Amygdala (tissue), 56 donors: ENCODE measurements at regions not wholly inside any gene's neighbourhood (a gene's known extent, or its start where the extent isn't known, plus 50 kb on each side); places are given as distances from the start of the nearest gene placed in this dataset.

Experiments
- DNase-seq, 56 donors: peaks; one replicate each; lab custom pipeline; 2025; lab: John Stamatoyannopoulos, UW

DNA sequence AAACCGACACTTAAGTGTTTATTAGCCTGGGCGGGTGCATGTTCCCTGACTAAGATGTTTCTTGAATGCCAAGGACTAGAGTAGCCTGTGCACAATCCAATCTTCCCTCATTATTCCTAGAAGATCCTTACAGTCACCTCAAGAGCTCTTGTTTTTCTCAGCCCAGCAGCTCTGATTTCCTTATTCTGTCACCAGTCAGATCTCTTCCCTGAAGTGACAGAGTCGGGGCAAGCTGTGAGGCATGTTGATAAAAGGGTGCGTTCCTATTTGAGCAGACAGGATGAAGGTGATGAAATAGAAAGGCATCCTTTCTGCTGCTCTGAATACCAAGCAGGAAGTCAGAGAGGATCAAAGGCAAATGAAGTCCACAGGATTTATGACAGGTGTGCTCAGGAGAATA lies 125.6 kb upstream of the MCTP2 start:
- DNase-seq, result no peak

DNA sequence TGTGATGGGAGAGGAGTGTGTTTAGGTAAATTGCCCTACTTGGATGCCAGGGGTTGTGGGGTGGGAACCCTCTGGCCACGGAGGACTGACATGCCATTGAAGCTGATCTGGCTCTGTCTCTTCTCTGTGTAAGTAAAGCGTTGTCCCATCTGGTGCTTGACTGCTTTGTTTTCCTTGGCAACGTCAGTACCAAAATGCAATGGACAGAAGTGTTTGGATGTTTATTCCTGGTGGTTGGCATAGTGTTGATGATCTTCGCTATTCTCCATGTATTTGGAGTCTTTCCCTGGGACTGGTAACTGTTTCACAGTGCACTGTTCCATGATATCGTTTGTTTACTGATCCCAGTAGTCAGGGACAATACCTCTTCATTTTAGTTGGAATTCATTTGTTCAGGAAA lies 130.5 kb upstream of the MCTP2 start:
- no peak for DNase-seq

DNA sequence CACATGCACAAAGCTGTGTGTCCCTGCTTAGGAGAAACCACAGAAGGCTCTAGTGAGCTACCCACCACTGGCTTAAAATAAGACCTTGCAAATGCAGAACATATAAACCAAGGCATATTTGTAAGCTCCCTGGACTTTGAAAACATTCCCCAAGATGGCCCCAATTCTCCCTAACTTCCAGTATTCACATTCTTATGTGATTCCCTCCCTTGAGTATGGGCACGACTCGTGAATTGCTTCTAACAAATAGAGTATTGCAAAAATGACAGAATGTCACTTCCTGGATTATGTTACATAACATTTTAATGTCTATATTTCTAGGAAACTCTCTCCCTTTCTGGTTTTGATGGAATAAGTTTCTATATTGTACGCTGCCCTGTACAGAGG lies 131.8 kb upstream of the MCTP2 start:
- no peak for DNase-seq

DNA sequence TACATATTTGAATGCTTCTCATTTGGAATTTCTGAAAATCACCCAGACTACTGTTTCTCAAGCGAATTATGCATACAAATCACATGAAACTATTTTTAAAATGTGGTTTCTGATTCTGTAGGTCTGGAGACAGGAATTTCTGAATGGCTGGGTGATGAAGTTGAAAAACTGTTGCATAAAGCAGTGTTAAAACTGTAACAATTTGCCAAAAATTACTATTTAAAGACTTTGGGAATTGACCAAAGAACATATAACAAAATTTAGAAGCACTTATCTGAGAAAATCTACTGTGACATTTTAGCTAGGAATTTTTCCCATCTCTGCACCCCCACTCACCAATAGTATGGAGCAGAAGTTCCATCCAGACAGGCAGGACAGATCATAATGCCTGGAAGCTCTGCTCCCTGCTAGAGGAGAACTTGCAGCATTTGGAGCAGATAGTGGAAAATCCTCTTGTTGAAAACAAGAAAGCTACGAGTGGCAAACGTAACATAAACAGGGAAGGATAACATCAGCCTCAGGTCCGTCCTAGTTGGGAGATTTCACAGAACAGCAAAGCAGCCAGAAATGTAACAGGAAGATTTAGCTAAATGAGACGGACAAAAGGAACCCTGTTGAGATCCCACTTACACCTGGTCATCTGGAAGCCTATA lies 132.3 kb upstream of the MCTP2 start:
- DNase-seq, result no peak

DNA sequence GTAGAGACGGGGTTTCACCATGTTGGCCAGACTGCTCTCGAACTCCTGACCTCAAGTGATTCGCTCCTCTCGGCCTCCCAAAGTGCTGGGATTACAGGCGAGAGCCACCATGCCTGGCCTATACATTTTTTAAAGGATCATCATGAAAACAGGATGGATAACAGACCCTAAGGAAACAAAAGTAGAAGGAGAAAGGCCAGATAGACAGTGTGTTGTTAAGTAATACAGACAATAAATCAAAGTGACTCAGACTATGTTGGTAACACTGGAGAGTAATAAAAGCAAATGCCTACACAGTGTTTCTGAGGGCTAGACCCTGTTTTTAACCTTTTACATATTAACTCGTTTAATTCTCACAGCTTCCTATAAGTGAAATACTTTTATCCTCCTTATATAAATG lies 133.8 kb upstream of the MCTP2 start:
- no peak for DNase-seq

DNA sequence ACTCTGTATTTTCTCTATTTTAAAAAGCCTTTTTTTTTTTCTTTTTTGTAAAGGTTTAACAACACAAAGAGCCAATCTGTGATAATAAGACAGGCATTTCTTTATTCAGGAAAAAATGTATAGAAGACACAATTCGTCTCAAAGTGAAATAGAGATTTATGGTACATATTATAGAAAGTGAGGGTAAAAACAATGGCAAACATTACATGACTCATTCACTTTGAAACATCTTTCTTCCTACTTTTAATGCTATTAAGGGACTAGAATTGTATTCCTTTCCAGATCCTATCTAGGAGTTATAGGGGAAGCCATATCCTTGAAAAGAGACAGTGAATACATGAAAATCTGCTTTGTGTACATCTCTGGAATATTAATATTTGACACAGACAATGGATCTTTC lies 137.1 kb upstream of the MCTP2 start:
- no peak for DNase-seq

DNA sequence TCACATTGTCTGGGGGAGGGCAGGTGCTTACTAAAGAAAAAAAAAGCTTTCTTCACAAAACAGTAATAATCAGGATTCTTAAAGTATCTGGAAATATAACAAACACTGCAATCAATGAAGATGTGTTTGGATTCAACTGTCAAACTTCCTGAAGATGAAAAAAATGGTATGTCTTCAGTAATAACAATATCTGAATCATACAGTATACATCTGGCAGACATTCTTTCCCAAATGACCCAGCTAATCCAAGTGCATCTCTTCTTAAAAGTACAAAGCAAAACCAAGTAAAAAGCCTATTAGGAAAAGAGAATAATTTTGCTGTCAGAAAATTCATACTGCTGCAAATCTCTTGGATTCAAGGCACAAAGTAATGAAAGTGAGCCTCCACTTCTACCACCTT lies 145.0 kb upstream of the MCTP2 start:
- no peak for DNase-seq

DNA sequence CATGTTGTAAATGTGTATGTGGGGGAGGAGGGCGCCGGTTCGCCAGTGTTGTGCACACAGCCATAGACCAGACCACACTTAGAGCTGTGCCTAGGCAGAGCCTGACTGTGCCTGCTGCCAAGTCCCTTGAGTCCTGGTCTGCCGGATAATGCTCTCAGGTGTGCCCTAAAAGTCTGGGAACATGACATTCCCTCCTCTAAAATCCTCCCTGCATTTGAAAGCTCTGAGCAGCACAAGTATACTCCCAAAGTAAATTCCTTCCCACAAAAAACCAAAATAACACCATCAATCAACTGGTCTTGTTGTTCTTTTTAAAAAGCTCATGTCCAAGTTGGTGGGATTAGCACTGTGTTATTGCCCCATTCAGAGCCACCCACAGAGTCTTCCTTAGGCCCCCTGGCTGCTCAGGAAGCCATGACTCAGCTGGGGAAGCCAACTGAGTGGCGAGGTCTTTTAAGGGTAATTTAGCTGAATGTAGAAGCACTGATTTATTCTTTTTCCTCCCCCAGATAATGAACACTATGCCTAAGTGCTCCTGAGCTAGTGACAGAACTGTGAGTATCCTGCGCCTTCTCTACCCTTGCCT lies 147.8 kb upstream of the MCTP2 start:
- DNase-seq, result no peak

DNA sequence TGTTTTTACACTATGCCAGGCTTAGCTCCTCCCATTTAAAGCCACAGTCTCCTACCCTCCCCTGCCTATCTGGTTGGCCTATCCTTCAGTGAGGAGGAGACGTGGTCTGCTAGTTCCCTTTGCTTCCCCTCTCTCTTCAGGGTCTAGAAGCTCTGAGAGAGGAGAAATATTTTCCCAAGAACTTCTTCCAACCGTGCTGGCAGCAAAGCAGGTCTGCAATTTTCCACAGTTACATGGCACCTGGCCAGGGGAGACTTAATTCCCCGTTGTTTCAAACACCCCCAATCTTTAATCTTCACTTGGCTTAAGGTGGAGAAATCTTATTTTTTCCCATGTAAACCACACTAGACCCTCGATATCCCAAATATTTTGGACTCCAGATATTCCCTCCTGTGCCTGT lies 149.5 kb upstream of the MCTP2 start:
- no peak for DNase-seq

DNA sequence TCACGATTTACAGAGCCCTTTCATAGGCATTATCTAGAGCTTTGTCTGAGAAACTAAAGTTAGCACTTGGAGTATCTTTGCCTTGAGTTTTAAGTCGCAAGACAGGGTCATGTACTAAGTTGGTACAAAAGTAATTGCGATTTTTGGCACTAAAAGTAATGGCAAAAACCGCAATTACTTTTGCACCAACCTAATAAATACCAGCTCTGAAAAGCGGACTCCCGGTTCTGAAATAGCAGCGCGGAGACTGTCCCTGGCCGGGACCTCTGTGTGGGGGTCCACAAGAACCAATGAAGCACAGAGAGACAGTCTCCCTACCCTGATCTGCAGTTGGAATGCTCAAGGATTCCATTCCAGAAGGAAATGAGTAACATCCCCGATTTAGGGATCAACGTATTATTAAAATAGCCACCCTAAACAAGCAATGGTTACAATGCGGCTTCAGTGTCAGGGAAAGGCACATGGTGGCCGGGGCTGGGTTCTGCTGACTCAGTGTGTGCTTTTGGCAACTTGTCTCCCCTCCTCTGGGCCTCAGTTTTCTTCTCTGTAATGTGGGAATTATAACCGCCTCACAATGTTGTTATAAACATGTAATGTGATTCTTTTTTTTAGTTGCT lies 150.3 kb upstream of the MCTP2 start:
- DNase-seq, result no peak

DNA sequence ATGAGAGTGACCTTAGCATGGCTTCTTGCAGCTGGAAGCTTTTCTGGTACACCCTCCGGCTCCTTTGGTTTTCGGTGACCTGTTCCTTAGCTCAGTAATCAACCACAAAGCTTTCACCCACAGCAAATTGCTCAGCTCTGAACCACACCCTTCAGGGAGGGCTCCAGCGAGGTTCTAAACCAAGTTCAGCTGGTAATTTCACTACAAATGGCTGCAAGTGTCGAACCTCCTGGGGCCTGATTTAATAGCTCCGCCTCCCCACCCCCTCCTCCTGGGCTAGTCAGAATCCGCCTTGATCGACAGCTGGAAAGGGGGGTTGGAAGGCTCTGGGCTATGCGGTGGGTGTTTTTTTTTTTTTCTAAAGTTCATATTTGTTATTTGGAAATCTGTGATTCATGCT lies 150.9 kb upstream of the MCTP2 start:
- DNase-seq, result no peak

DNA sequence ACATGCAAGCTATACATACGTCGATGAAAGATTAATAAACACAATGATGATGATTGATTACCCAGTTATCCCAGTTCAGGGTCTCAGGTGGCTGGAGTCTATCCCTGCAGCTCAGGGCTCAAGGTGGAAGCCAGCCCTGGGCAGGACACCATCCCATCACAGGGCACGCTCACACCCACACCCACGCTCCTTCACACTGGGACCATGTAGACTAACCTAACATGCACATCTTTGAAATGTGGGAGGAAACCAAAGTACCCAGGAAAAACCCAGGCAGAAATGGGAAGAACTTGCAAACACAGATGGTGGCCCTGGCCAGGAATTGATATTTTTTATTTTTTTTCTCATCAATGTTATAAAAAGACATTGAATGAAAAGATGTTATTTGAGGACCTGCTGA lies 151.4 kb upstream of the MCTP2 start:
- DNase-seq, result no peak

DNA sequence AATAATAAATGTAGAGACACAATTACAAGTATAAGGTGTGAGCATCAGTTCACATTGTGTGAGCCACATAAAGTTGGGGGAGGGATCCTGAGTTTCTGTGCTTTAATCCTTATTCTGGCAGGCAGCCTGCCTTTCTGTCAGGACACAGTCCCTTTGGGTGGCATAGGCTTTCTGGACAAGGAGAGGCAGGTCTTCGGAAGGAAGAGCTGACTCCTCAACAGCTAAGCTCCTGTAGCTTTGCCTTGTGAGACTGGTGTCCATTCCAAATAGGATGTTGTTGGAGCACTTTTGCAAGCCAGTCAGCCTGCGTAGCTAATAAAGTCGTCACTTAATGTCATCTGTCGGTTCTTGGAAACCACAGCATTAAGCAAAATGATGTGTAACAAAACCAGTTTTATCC lies 151.9 kb upstream of the MCTP2 start:
- DNase-seq, result no peak

DNA sequence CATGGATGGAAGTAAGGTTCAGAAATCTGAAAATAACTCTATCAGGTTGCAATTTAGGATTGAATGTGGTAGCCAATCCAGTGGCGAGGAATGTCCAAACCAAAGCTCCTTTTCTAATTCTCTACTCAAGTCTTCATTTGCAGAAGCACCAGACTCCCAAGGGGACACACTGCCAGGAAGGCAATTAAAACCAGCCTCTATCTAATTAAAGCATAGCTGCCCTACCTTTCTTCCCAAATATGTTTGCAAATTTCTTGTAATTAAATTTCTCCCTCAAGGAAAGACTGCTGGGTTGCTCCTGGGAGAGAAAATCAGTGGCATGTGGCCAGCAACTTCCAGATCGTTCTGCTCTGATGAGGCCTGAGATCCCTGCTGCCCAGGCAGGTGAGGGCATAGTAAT lies 153.4 kb upstream of the MCTP2 start:
- DNase-seq, result no peak

DNA sequence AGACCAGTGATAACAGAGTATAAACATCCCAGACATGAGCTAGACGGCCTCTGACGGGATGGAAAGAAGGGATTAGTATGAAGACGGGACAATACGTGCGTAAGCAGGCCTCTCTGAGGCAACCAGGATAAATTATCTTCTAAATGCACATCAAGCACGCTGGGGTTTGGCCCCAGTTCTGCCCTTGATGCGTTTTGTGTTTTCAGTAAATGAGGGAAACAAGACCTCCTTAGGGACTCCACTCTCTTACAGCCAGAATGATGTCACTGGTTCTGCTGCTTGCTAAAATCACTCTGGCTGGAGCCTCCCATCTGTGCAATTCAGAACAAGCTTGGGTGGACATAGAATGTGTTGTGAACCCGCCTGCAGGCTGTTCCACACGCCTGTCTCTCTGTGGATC lies 156.0 kb upstream of the MCTP2 start:
- no peak for DNase-seq

DNA sequence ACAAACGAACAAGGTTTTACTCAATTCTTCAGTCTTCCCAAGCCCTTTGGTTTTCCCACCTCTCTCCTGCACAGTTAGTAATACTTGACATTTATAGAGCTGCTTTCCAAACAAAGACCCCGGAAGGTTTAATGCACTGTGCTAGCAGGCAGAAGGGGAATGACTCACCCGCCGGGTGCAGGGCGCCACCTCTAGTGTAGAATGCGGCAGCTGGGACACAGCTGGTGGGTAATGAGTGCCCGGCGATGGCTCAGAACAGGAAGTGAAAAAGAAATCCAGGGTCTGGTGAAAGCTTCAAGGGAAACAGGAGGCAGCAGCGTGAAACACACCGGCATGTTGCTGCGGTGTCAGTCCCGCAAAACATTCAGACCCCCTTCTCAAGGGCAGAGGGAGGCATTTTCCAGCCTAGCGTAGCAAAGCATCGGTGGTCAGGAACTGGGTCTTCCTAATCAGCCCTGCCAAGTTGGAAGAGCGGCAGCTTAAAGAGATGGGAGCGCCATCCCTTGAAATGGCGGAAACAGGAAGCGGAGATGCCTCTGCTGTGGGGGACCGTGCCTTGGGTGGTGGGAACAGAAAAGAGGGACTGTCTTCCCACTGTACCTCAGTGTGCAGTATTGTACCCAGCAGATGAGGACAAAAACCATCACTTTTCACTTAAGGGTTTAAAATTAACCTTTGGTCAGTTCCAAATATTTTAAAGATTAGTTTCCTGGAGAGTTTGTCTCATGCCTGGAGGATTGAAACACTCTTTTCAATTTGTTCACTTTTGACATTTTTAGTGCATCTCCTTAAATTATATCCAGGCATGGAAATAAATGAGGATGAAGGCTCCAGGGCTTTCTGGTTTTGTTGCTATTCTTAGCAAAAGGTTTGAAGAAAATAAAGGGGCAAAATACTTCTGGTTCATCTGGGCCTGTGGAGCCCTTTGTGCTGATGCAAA lies 160.7 kb upstream of the MCTP2 start:
- peak in 6 of 56 donors; percentile 2 to 28 (median 4) for DNase-seq

DNA sequence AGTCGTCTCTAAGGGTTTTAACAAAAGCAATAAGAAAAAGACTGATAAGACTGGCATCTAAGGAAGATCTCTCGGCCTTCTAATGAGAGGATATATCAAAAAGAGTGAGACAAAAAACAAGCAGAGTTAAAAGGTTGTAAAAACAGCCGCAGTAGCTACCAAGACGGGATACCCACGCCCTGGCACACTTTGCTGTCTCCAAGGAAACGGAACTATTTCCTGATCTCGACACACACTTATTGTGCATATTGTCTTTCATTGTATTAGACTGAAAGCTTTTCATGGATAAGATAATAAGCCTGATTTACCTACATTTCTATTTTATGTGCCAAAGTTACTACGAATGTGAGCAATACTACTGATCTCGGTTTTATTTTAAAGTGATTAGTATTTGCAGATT lies 161.5 kb upstream of the MCTP2 start:
- no peak for DNase-seq

DNA sequence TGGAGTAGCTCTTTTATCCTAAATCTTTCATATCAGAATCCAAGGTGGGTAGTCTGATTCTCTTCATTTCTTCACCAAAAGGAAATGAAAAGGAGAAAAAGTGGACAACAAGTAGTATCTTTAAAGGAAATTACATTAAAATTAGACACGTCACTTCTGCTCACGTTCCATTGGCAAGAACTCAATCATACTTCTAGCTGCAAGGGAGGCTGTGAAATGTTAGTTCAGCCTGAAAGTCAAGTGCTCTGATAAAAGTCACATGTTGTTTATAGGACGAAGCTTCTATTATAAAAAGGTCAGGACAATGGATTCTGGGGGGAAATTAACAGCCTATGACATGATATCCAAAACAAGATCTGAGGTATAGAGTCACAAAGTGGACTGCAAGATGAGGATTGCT lies 164.6 kb upstream of the MCTP2 start:
- DNase-seq, result no peak

DNA sequence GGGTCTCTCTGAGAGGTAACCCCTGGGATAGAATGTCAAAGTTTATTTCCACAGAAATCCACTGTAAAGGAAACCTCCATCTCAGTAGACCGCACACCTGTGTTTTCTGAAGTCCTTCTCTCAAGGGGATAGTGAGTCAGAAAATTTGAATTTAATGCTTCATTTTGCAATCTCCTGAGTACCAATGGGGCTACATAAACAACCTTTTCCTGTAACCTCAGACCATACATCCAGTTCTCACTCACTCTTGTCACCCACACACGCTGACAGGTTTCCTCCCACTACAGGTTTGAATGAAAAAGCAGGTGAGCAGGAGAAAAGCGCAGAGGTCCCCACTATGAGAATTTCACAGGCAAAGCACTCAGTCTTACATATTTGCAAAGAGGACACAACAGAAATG lies 165.3 kb upstream of the MCTP2 start:
- no peak for DNase-seq

DNA sequence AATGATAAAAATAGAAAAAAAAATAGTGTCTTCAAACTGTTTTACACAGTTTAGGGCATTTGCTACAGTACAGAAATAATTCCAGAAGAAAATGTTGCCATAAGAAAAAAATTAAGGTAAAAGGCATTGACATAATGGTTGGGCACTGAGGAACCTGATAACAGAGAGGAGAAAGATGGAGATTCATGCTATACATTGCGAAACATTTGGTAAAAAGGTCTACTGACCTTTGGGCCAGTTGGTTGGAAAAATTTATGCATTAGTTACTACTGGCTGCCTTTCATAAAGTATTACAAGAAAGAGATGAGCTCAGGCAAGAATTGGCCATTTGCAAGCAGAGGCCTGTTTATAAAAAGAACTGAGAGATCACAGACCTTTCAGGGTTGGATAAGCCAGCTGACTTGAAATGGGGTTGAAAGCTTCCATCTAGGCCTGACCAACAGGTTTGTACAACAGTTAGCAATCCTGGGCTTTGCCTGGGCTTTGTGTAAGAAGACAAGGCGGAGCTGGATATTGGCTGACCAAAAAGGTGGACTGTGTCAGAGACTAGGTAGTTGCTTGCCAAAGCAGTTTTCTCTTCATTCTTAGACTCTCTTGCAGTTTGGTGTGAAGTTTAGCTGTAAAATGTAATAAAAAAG lies 166.6 kb upstream of the MCTP2 start:
- DNase-seq, result no peak

DNA sequence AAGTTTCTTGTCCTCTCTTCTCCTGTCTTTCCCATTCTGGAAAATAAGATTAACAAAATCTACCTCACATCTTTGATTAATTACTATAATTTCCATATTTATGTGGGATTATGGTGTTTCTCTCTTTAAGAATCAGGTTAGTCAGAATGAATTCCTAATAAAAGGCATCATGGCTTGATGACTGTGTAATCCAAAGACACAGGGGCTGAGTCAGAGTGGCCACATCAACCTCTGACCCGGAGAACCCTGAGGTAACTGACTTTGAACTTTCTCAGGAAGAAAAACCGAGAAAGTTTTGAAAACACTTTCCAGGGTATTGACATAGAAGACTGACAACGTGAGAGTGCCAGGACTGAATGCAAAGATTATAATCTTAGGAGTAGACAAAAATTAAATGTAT lies 170.3 kb upstream of the MCTP2 start:
- DNase-seq, result no peak
